ENCODE measurements at regions not wholly inside any gene's neighbourhood (a gene's known extent, or its start where the extent isn't known, plus 50 kb on each side); places are given as distances from the start of the nearest gene placed in this dataset.
"Not testable (repeated sequence)": the region's sequence is repeated elsewhere in the genome, so short reads cannot be mapped to it uniquely, and the experiment has no call there.

- no peak for DNase-seq (ENCODE audit: low read depth in 4 of 4, low spot score in 3 of 4)
Observed at GRCh38 chr4:128424527-128425497, 137.2 kb upstream of the PGRMC2 start.

- not testable (repeated sequence) for DNase-seq (ENCODE audit: low read depth in 4 of 4, low spot score in 3 of 4)
Observed at GRCh38 chr4:128422296-128422695, 134.7 kb upstream of the PGRMC2 start.

- DNase-seq (ENCODE audit: low read depth in 4 of 4, low spot score in 3 of 4): no peak
Observed at GRCh38 chr4:128416921-128417320, 129.3 kb upstream of the PGRMC2 start.

GRCh38 chr4:128410037-128410436 lies 122.4 kb upstream of the PGRMC2 start:
- DNase-seq (ENCODE audit: low read depth in 4 of 4, low spot score in 3 of 4): no peak

- DNase-seq (ENCODE audit: low read depth in 4 of 4, low spot score in 3 of 4): no peak
Observed at GRCh38 chr4:128403586-128403985, 116.0 kb upstream of the PGRMC2 start.

GRCh38 chr4:128394778-128395177 lies 107.2 kb upstream of the PGRMC2 start:
- DNase-seq (ENCODE audit: low read depth in 4 of 4, low spot score in 3 of 4): no peak

GRCh38 chr4:128393101-128393704 lies 105.6 kb upstream of the PGRMC2 start:
- DNase-seq (ENCODE audit: low read depth in 4 of 4, low spot score in 3 of 4): no peak

GRCh38 chr4:128390475-128390996 lies 102.9 kb upstream of the PGRMC2 start:
- DNase-seq (ENCODE audit: low read depth in 4 of 4, low spot score in 3 of 4): no peak

- no peak for DNase-seq (ENCODE audit: low read depth in 4 of 4, low spot score in 3 of 4)
Observed at GRCh38 chr4:128388796-128389195, 101.2 kb upstream of the PGRMC2 start.

GRCh38 chr4:128388352-128388630 lies 100.7 kb upstream of the PGRMC2 start:
- DNase-seq (ENCODE audit: low read depth in 4 of 4, low spot score in 3 of 4): no peak

GRCh38 chr4:128387600-128388351 lies 100.2 kb upstream of the PGRMC2 start:
- DNase-seq (ENCODE audit: low read depth in 4 of 4, low spot score in 3 of 4): no peak

- no peak for DNase-seq (ENCODE audit: low read depth in 4 of 4, low spot score in 3 of 4)
Observed at GRCh38 chr4:128386761-128387599, 99.4 kb upstream of the PGRMC2 start.

GRCh38 chr4:128385683-128386304 lies 98.2 kb upstream of the PGRMC2 start:
- DNase-seq (ENCODE audit: low read depth in 4 of 4, low spot score in 3 of 4): no peak

- no peak for DNase-seq (ENCODE audit: low read depth in 4 of 4, low spot score in 3 of 4)
Observed at GRCh38 chr4:128384765-128385598, 97.4 kb upstream of the PGRMC2 start.

GRCh38 chr4:128384091-128384520 lies 96.5 kb upstream of the PGRMC2 start:
- DNase-seq (ENCODE audit: low read depth in 4 of 4, low spot score in 3 of 4): no peak

GRCh38 chr4:128381748-128382559 lies 94.3 kb upstream of the PGRMC2 start:
- DNase-seq (ENCODE audit: low read depth in 4 of 4, low spot score in 3 of 4): no peak

GRCh38 chr4:128380306-128380705 lies 92.7 kb upstream of the PGRMC2 start:
- DNase-seq (ENCODE audit: low read depth in 4 of 4, low spot score in 3 of 4): no peak

- DNase-seq (ENCODE audit: low read depth in 4 of 4, low spot score in 3 of 4): no peak
Observed at GRCh38 chr4:128379860-128380259, 92.2 kb upstream of the PGRMC2 start.

Measured in left renal pelvis (tissue), 4 donors.